CD14-positive monocyte (primary cell): ENCODE measurements at regions not wholly inside any gene's neighbourhood (a gene's known extent, or its start where the extent isn't known, plus 50 kb on each side); places are given as distances from the start of the nearest gene placed in this dataset.

ENCODE experiments used
- DNase-seq, 3 donors: peaks; one replicate each; pipeline ENCODE4 v3.0.0-alpha.2; 2011 to 2022
- H2AFZ ChIP-seq: 2 replicates; pipeline ENCODE4 v1.6.0; 2012; ENCODE audit warnings: mild to moderate bottlenecking, low read depth, low read length, inconsistent platforms; ENCODE audit not compliant: insufficient read depth, poor library complexity, severe bottlenecking
- H3K27ac ChIP-seq, 2 donors: 1 replicate in 1 of 2; 2 replicates in 1 of 2; pipeline ENCODE4 v1.5.1; 2012 to 2013; ENCODE audit warnings: low read length in 2 of 2, control low read depth in 1 of 2, inconsistent platforms in 1 of 2, low read depth in 1 of 2, mild to moderate bottlenecking in 1 of 2
- H3K27me3 ChIP-seq, 2 donors: one replicate each; pipeline versions ENCODE4 v1.6.0 to v1.6.1; 2011 to 2013; ENCODE audit warnings: low read length in 2 of 2; ENCODE audit not compliant: control insufficient read depth in 2 of 2, insufficient read depth in 2 of 2
- H3K36me3 ChIP-seq, 2 donors: replicated peaks in 1 of 2; 1 replicate in 1 of 2; 2 replicates in 1 of 2; pipeline versions ENCODE4 v1.5.1 to v1.6.1; 2012 to 2013; ENCODE audit warnings: low read length in 2 of 2, control low read depth in 1 of 2, inconsistent platforms in 1 of 2, mild to moderate bottlenecking in 1 of 2; ENCODE audit not compliant: insufficient read depth in 2 of 2, control insufficient read depth in 1 of 2
- H3K4me1 ChIP-seq, 2 donors: 1 replicate in 1 of 2; 2 replicates in 1 of 2; pipeline versions ENCODE4 v1.5.1 to v1.6.1; 2012 to 2013; ENCODE audit warnings: low read length in 2 of 2, control low read depth in 1 of 2, inconsistent platforms in 1 of 2, mild to moderate bottlenecking in 1 of 2, moderate library complexity in 1 of 2; ENCODE audit not compliant: insufficient read depth in 2 of 2, control insufficient read depth in 1 of 2
- H3K4me2 ChIP-seq: replicated peaks from 2 replicates; pipeline ENCODE3; 2012; ENCODE audit warnings: low read length, moderate library complexity, mild to moderate bottlenecking; ENCODE audit not compliant: poor library complexity, severe bottlenecking; ENCODE audit errors: extremely low read depth
- H3K4me3 ChIP-seq, 3 experiments: fragments of 200-600 bp in 1 of 3; sonication (generic) in 1 of 3; replicated peaks in 1 of 3; 1 replicate in 2 of 3; 2 replicates in 1 of 3; pipeline ENCODE4 v1.5.1; 2011 to 2013; ENCODE audit warnings: low read length in 3 of 3, mild to moderate bottlenecking in 3 of 3, control low read depth in 2 of 3, low read depth in 2 of 3, inconsistent platforms in 1 of 3, moderate library complexity in 1 of 3
- H3K79me2 ChIP-seq: 2 replicates; pipeline ENCODE4 v1.6.0; 2012; ENCODE audit warnings: mild to moderate bottlenecking, control low read depth, inconsistent platforms, low read length, moderate library complexity; ENCODE audit not compliant: insufficient read depth
- H3K9ac ChIP-seq: 2 replicates; pipeline ENCODE4 v1.6.0; 2017; ENCODE audit warnings: low read length, mild to moderate bottlenecking; ENCODE audit not compliant: insufficient read depth, poor library complexity, severe bottlenecking
- H3K9me3 ChIP-seq, 2 donors: replicated peaks in 1 of 2; 1 replicate in 1 of 2; 2 replicates in 1 of 2; pipeline versions ENCODE4 v1.5.1 to v1.6.1; 2012 to 2013; ENCODE audit warnings: low read length in 2 of 2, control low read depth in 1 of 2; ENCODE audit not compliant: control insufficient read depth in 1 of 2, insufficient read depth in 1 of 2
- H4K20me1 ChIP-seq: 2 replicates; pipeline ENCODE4 v1.6.0; 2012; ENCODE audit warnings: mild to moderate bottlenecking, low read length, control low read depth, moderate library complexity; ENCODE audit not compliant: insufficient read depth
- H3K27ac Mint-ChIP-seq, 7 donors: one replicate each; pipeline ENCODE4 v1.8.0; 2020; ENCODE audit warnings: mild to moderate bottlenecking in 7 of 7, mixed read lengths in 7 of 7, moderate library complexity in 6 of 7, inconsistent platforms in 2 of 7
- H3K27me3 Mint-ChIP-seq, 3 donors: one replicate each; pipeline ENCODE4 v1.8.0; 2021 to 2022; ENCODE audit warnings: low read depth in 3 of 3, mild to moderate bottlenecking in 3 of 3, mixed read lengths in 3 of 3, moderate library complexity in 3 of 3, inconsistent platforms in 1 of 3
- H3K36me3 Mint-ChIP-seq, 2 donors: one replicate each; pipeline ENCODE4 v1.8.0; 2020; ENCODE audit warnings: mixed read lengths in 2 of 2, inconsistent platforms in 1 of 2, mild to moderate bottlenecking in 1 of 2
- H3K4me1 Mint-ChIP-seq: one replicate; pipeline ENCODE4 v1.8.0; 2020; ENCODE audit warnings: mild to moderate bottlenecking, mixed read lengths
- H3K4me3 Mint-ChIP-seq, 2 donors: one replicate each; pipeline ENCODE4 v1.8.0; 2020; ENCODE audit warnings: mild to moderate bottlenecking in 2 of 2, mixed read lengths in 2 of 2, moderate library complexity in 1 of 2
- H3K9me3 Mint-ChIP-seq, 7 donors: one replicate each; pipeline ENCODE4 v1.8.0; 2020 to 2022; ENCODE audit warnings: mixed read lengths in 7 of 7, mild to moderate bottlenecking in 6 of 7, moderate library complexity in 6 of 7, inconsistent platforms in 2 of 7
- CTCF ChIP-seq: fragments of 200-600 bp; IDR thresholded peaks from one replicate; pipeline ENCODE4 v1.8.0; 2022; ENCODE audit warnings: antibody characterized with exemption, mild to moderate bottlenecking
- WGBS: methylation state at CpG from one replicate; pipeline ENCODE4 v1.1.5; 2013; ENCODE audit warnings: missing lambda C conversion rate; ENCODE audit not compliant: insufficient coverage; 5-methylcytosine and 5-hydroxymethylcytosine counted together
- intact Hi-C, 2 donors: fragments of 100-400 bp; cut with micrococcal nuclease; formaldehyde crosslinking; loops; one replicate each; pipeline versions ENCODE4 v1.15.0 to v1.15.1; 2023

GRCh38 chr2:201980946-201981345 is 52.7 kb upstream of the FZD7 start:
- Histone ChIP-seq H3K27ac (no peak overlapping the region), H3K9ac (no peak overlapping the region), H3K4me1 (no peaks in the 10 kb centered on the region), H3K4me3 (no peak overlapping the region), H3K27me3 (no peaks in the 10 kb centered on the region), H3K79me2 (no peaks in the 10 kb centered on the region), H3K36me3 (no peaks in the 10 kb centered on the region), H3K9me3 (no peaks in the 10 kb centered on the region), H2AFZ (no peak overlapping the region), H4K20me1 (no peaks in the 10 kb centered on the region), H3K4me2 (no peak overlapping the region)
- WGBS = 100% methylated on average over 2 of the region's 4 CpGs
- H3K4me1 Mint-ChIP-seq = peaks cover 6% of the 10 kb centered on the region
- H3K9me3 Mint-ChIP-seq = no peaks in the 10 kb centered on the region
- intact Hi-C loops = no loop called here
- H3K27ac Mint-ChIP-seq = no peak overlapping the region
- H3K27me3 Mint-ChIP-seq = peaks cover 3 to 7% (median 4%) of the 10 kb centered on the region in 3 donors
- H3K36me3 Mint-ChIP-seq = no peaks in the 10 kb centered on the region
- no peak for TF ChIP-seq CTCF
- no peak for DNase-seq
- H3K4me3 Mint-ChIP-seq = no peak overlapping the region

- H3K4me1 ChIP-seq = no peaks in the 10 kb centered on the region
- no peaks in the 10 kb centered on the region for H3K36me3 ChIP-seq
- no peak overlapping the region for H3K4me2 ChIP-seq
- no peak for TF ChIP-seq CTCF
- H3K27me3 ChIP-seq = no peaks in the 10 kb centered on the region
- no peak overlapping the region for H3K27ac ChIP-seq
- H3K36me3 Mint-ChIP-seq = no peaks in the 10 kb centered on the region
- H3K79me2 ChIP-seq = no peaks in the 10 kb centered on the region
- DNase-seq = no peak
- no peaks in the 10 kb centered on the region for H4K20me1 ChIP-seq
- H3K27me3 Mint-ChIP-seq = peaks cover 3 to 9% (median 4%) of the 10 kb centered on the region in 3 donors
- no peak overlapping the region for H2AFZ ChIP-seq
- H3K9me3 Mint-ChIP-seq = no peaks in the 10 kb centered on the region
- no peak overlapping the region for H3K4me3 ChIP-seq
- no peaks in the 10 kb centered on the region for H3K9me3 ChIP-seq
- intact Hi-C loops = no loop called here
- no peak overlapping the region for H3K9ac ChIP-seq
- H3K4me1 Mint-ChIP-seq = peaks cover 6% of the 10 kb centered on the region
- H3K4me3 Mint-ChIP-seq = no peak overlapping the region
- no CpG with 5 or more reads among the region's 2 CpGs for WGBS
- no peak overlapping the region for H3K27ac Mint-ChIP-seq
Measured at GRCh38 chr2:201983174-201983573, 50.5 kb upstream of the FZD7 start.
